GM23248 (cell line): ENCODE measurements at regions not wholly inside any gene's neighbourhood (a gene's known extent, or its start where the extent isn't known, plus 50 kb on each side); places are given as distances from the start of the nearest gene placed in this dataset.

Experiments
- EZH2 ChIP-seq: fragments of 200-600 bp; sonication (generic); IDR thresholded peaks from 2 replicates; pipeline ENCODE4 v1.6.1; 2018; ENCODE audit warnings: antibody characterized with exemption, mild to moderate bottlenecking; ENCODE audit not compliant: insufficient read depth, poor library complexity, severe bottlenecking
- EZH2phosphoT487 ChIP-seq: fragments of 200-600 bp; sonication (generic); IDR thresholded peaks from 2 replicates; pipeline ENCODE4 v1.6.1; 2018; ENCODE audit warnings: antibody characterized with exemption, moderate library complexity, mild to moderate bottlenecking, low read depth; ENCODE audit not compliant: insufficient read depth

- no peak for TF ChIP-seq EZH2
- peak; percentile 57; the same call in 1 of the 2 replicates for TF ChIP-seq EZH2phosphoT487
Measured at GRCh38 chr2:237262838-237263771, 150.9 kb downstream of the COL6A3 start.
